ENCODE measurements at regions not wholly inside any gene's neighbourhood (a gene's known extent, or its start where the extent isn't known, plus 50 kb on each side); places are given as distances from the start of the nearest gene placed in this dataset.

GRCh38 chr6:144736763-144737162 is 451.6 kb downstream of the UTRN start:
- TF ChIP-seq KLF6 (CRISPR knock-in tag; IDR thresholded peaks at IDR 0.05): no peak
- no peak for TF ChIP-seq ZSCAN20 (CRISPR knock-in tag; IDR thresholded peaks at IDR 0.05; ENCODE audit: borderline replicate concordance)
- no peak for TF ChIP-seq JUN (CRISPR knock-in tag; IDR thresholded peaks at IDR 0.05)
- TF ChIP-seq FOXK2 (IDR thresholded peaks at IDR 0.05): no peak
- TF ChIP-seq HMG20B (CRISPR knock-in tag; conservative IDR thresholded peaks at IDR 0.05): no peak
- TF ChIP-seq ZNF709 (CRISPR knock-in tag; IDR thresholded peaks at IDR 0.05): no peak
- TF ChIP-seq, protein P1, sequence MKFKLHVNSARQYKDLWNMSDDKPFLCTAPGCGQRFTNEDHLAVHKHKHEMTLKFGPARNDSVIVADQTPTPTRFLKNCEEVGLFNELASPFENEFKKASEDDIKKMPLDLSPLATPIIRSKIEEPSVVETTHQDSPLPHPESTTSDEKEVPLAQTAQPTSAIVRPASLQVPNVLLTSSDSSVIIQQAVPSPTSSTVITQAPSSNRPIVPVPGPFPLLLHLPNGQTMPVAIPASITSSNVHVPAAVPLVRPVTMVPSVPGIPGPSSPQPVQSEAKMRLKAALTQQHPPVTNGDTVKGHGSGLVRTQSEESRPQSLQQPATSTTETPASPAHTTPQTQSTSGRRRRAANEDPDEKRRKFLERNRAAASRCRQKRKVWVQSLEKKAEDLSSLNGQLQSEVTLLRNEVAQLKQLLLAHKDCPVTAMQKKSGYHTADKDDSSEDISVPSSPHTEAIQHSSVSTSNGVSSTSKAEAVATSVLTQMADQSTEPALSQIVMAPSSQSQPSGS (CRISPR knock-in tag; IDR thresholded peaks at IDR 0.05): no peak
- TF ChIP-seq NR1H2 (CRISPR knock-in tag; IDR thresholded peaks at IDR 0.05; ENCODE audit: borderline replicate concordance, low read depth): no peak
- TF ChIP-seq, protein P2, sequence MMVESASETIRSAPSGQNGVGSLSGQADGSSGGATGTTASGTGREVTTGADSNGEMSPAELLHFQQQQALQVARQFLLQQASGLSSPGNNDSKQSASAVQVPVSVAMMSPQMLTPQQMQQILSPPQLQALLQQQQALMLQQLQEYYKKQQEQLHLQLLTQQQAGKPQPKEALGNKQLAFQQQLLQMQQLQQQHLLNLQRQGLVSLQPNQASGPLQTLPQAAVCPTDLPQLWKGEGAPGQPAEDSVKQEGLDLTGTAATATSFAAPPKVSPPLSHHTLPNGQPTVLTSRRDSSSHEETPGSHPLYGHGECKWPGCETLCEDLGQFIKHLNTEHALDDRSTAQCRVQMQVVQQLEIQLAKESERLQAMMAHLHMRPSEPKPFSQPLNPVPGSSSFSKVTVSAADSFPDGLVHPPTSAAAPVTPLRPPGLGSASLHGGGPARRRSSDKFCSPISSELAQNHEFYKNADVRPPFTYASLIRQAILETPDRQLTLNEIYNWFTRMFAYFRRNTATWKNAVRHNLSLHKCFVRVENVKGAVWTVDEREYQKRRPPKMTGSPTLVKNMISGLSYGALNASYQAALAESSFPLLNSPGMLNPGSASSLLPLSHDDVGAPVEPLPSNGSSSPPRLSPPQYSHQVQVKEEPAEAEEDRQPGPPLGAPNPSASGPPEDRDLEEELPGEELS (CRISPR knock-in tag; IDR thresholded peaks at IDR 0.05): no peak
- TF ChIP-seq NFIC (IDR thresholded peaks at IDR 0.05; ENCODE audit: low read length): no peak

All from HepG2 (cell line).